ENCODE measurements at regions not wholly inside any gene's neighbourhood (a gene's known extent, or its start where the extent isn't known, plus 50 kb on each side); places are given as distances from the start of the nearest gene placed in this dataset.
A peak's percentile ranks its signal among the peaks of the same experiment; 100 is the strongest.

GRCh38 chr4:56286763-56287162 lies 100.5 kb downstream of the AASDH start:
- DNase-seq (no peak), ATAC-seq (no peak)

GRCh38 chr4:56283375-56283774 lies 103.9 kb downstream of the AASDH start:
- DNase-seq (no peak), ATAC-seq (no peak)

GRCh38 chr4:56282004-56282403 lies 105.3 kb downstream of the AASDH start:
- DNase-seq = no peak
- no peak for ATAC-seq

- ATAC-seq = no peak
- DNase-seq = no peak
Observed at GRCh38 chr4:56276547-56276946, 110.7 kb downstream of the AASDH start.

GRCh38 chr4:56273391-56273790 lies 113.9 kb downstream of the AASDH start:
- DNase-seq = no peak
- ATAC-seq = no peak

GRCh38 chr4:56272927-56273326 lies 114.4 kb downstream of the AASDH start:
- DNase-seq (no peak), ATAC-seq (peak; percentile 3)

GRCh38 chr4:56272003-56272402 lies 115.3 kb downstream of the AASDH start:
- DNase-seq (no peak), ATAC-seq (no peak)

GRCh38 chr4:56271131-56271530 lies 116.2 kb downstream of the AASDH start:
- no peak for DNase-seq
- no peak for ATAC-seq

GRCh38 chr4:56267558-56267957 lies 119.7 kb downstream of the AASDH start:
- DNase-seq = no peak
- ATAC-seq = no peak

- DNase-seq = no peak
- ATAC-seq = no peak
Observed at GRCh38 chr4:56264873-56265272, 122.4 kb downstream of the AASDH start.

GRCh38 chr4:56261027-56261426 lies 126.3 kb downstream of the AASDH start:
- peak; percentile 90 for ATAC-seq
- peak; percentile 55 for DNase-seq

- no peak for DNase-seq
- no peak for ATAC-seq
Observed at GRCh38 chr4:56260320-56260719, 127.0 kb downstream of the AASDH start.

- no peak for ATAC-seq
- no peak for DNase-seq
Observed at GRCh38 chr4:56259655-56260054, 127.6 kb downstream of the AASDH start.

GRCh38 chr4:56255820-56256219 lies 131.5 kb downstream of the AASDH start:
- ATAC-seq (no peak), DNase-seq (no peak)

- DNase-seq (no peak), ATAC-seq (no peak)
Observed at GRCh38 chr4:56253666-56254305, 133.5 kb downstream of the AASDH start.

GRCh38 chr4:56252561-56253152 lies 134.6 kb downstream of the AASDH start:
- DNase-seq (no peak), ATAC-seq (no peak)

- ATAC-seq = no peak
- DNase-seq = no peak
Observed at GRCh38 chr4:56251556-56251955, 135.7 kb downstream of the AASDH start.

GRCh38 chr4:56250776-56251175 lies 136.5 kb downstream of the AASDH start:
- DNase-seq = no peak
- no peak for ATAC-seq

- DNase-seq = no peak
- no peak for ATAC-seq
Observed at GRCh38 chr4:56247646-56248045, 139.6 kb downstream of the AASDH start.

GRCh38 chr4:56246233-56246610 lies 141.1 kb downstream of the AASDH start:
- ATAC-seq = no peak
- DNase-seq = no peak

- DNase-seq (no peak), ATAC-seq (no peak)
Observed at GRCh38 chr4:56245547-56246232, 141.6 kb downstream of the AASDH start.

GRCh38 chr4:56244681-56245080 lies 142.6 kb downstream of the AASDH start:
- no peak for DNase-seq

GRCh38 chr4:56243107-56243506 lies 144.2 kb downstream of the AASDH start:
- ATAC-seq (no peak), DNase-seq (no peak)

More at GRCh38 chr4:56244681-56245080, 142.6 kb downstream of the AASDH start:
- ATAC-seq = no peak

- ATAC-seq (no peak), DNase-seq (no peak)
Observed at GRCh38 chr4:56241500-56241899, 145.8 kb downstream of the AASDH start.
